ENCODE measurements at regions not wholly inside any gene's neighbourhood (a gene's known extent, or its start where the extent isn't known, plus 50 kb on each side); places are given as distances from the start of the nearest gene placed in this dataset.

- in situ Hi-C loops (cut with MboI; ENCODE audit: low sequenced_read_pairs in 4 of 4), result no loop called here
- DNase-seq (no peak), ATAC-seq (no peak)
- intact Hi-C loops (cut with DNase I; ENCODE audit: low total_unique reads), result no loop called here
- no peaks in the 10 kb centered on the region for H3K27me3 ChIP-seq
- TF ChIP-seq CTCF (IDR thresholded peaks at IDR 0.05 in 4 of 5, conservative IDR thresholded peaks at IDR 0.05 in 1 of 5) (no peak), POLR2A (IDR thresholded peaks at IDR 0.05) (no peak)
- H3K27ac ChIP-seq, result no peak overlapping the region
- H3K9me3 ChIP-seq, result no peaks in the 10 kb centered on the region
- H3K4me1 ChIP-seq, result no peaks in the 10 kb centered on the region
- H3K4me3 ChIP-seq, result no peak overlapping the region
- H3K36me3 ChIP-seq, result no peaks in the 10 kb centered on the region
These were observed 96.4 kb downstream of the PYDC2 start for GRCh38 chr3:191557322-191557721.

GRCh38 chr3:191563722-191564121 is 102.8 kb downstream of the PYDC2 start:
- Histone ChIP-seq H3K9me3 (no peaks in the 10 kb centered on the region), H3K27ac (no peak overlapping the region), H3K4me3 (no peak overlapping the region), H3K4me1 (no peaks in the 10 kb centered on the region), H3K36me3 (no peaks in the 10 kb centered on the region), H3K27me3 (no peaks in the 10 kb centered on the region)
- in situ Hi-C loops (cut with MboI; ENCODE audit: low sequenced_read_pairs in 4 of 4), result no loop called here
- DNase-seq (no peak), ATAC-seq (no peak)
- intact Hi-C loops (cut with DNase I; ENCODE audit: low total_unique reads), result no loop called here
- no peak for TF ChIP-seq CTCF (IDR thresholded peaks at IDR 0.05 in 4 of 5, conservative IDR thresholded peaks at IDR 0.05 in 1 of 5)
- TF ChIP-seq POLR2A (IDR thresholded peaks at IDR 0.05), result no peak

- intact Hi-C loops (cut with DNase I; ENCODE audit: low total_unique reads), result no loop called here
- no peaks in the 10 kb centered on the region for H3K9me3 ChIP-seq
- no peaks in the 10 kb centered on the region for H3K4me1 ChIP-seq
- H3K36me3 ChIP-seq, result no peaks in the 10 kb centered on the region
- ATAC-seq (no peak), DNase-seq (no peak)
- no peak overlapping the region for H3K4me3 ChIP-seq
- in situ Hi-C loops (cut with MboI; ENCODE audit: low sequenced_read_pairs in 4 of 4), result no loop called here
- H3K27me3 ChIP-seq, result no peaks in the 10 kb centered on the region
- no peak for TF ChIP-seq CTCF (IDR thresholded peaks at IDR 0.05 in 4 of 5, conservative IDR thresholded peaks at IDR 0.05 in 1 of 5)
- TF ChIP-seq POLR2A (IDR thresholded peaks at IDR 0.05), result no peak
- no peak overlapping the region for H3K27ac ChIP-seq
These were observed 105.5 kb downstream of the PYDC2 start for GRCh38 chr3:191566469-191566868.

- no peaks in the 10 kb centered on the region for H3K9me3 ChIP-seq
- TF ChIP-seq CTCF (IDR thresholded peaks at IDR 0.05 in 4 of 5, conservative IDR thresholded peaks at IDR 0.05 in 1 of 5) (no peak), POLR2A (IDR thresholded peaks at IDR 0.05) (no peak)
- no peak overlapping the region for H3K4me3 ChIP-seq
- ATAC-seq, result no peak
- H3K4me1 ChIP-seq, result no peaks in the 10 kb centered on the region
- H3K36me3 ChIP-seq, result no peaks in the 10 kb centered on the region
- H3K27me3 ChIP-seq, result no peaks in the 10 kb centered on the region
- no peak for DNase-seq
- in situ Hi-C loops (cut with MboI; ENCODE audit: low sequenced_read_pairs in 4 of 4), result no loop called here
- intact Hi-C loops (cut with DNase I; ENCODE audit: low total_unique reads), result no loop called here
- H3K27ac ChIP-seq, result no peak overlapping the region
These were observed 107.2 kb downstream of the PYDC2 start for GRCh38 chr3:191568206-191568605.

GRCh38 chr3:191592105-191592504 is 131.1 kb downstream of the PYDC2 start:
- ATAC-seq, result no peak
- no peaks in the 10 kb centered on the region for H3K27me3 ChIP-seq
- TF ChIP-seq CTCF (IDR thresholded peaks at IDR 0.05 in 4 of 5, conservative IDR thresholded peaks at IDR 0.05 in 1 of 5) (no peak), POLR2A (IDR thresholded peaks at IDR 0.05) (no peak)
- intact Hi-C loops (cut with DNase I; ENCODE audit: low total_unique reads) (no loop called here), in situ Hi-C loops (cut with MboI; ENCODE audit: low sequenced_read_pairs in 4 of 4) (no loop called here)
- no peak overlapping the region for H3K27ac ChIP-seq
- H3K9me3 ChIP-seq, result no peaks in the 10 kb centered on the region
- H3K36me3 ChIP-seq, result no peaks in the 10 kb centered on the region
- H3K4me1 ChIP-seq, result no peaks in the 10 kb centered on the region
- DNase-seq, result no peak
- H3K4me3 ChIP-seq, result no peak overlapping the region

Data from gastrocnemius medialis (tissue), 4 donors.